Left renal pelvis (tissue), 4 donors: ENCODE measurements at regions not wholly inside any gene's neighbourhood (a gene's known extent, or its start where the extent isn't known, plus 50 kb on each side); places are given as distances from the start of the nearest gene placed in this dataset.

Experiments
- DNase-seq, 4 donors: peaks; one replicate each; pipeline ENCODE4 v3.0.0-alpha.2; 2013; ENCODE audit warnings: low read depth in 4 of 4, low spot score in 3 of 4

GRCh38 chr13:40453351-40454021, 213.0 kb downstream of the FOXO1 start:
- DNase-seq, result no peak

- no peak for DNase-seq
Measured at GRCh38 chr13:40456397-40456953, 210.0 kb downstream of the FOXO1 start.

GRCh38 chr13:40456979-40457553, 209.4 kb downstream of the FOXO1 start:
- no peak for DNase-seq

- no peak for DNase-seq
Measured at GRCh38 chr13:40457929-40458719, 208.3 kb downstream of the FOXO1 start.

GRCh38 chr13:40458720-40458990, 207.8 kb downstream of the FOXO1 start:
- DNase-seq, result no peak

- DNase-seq, result no peak
Measured at GRCh38 chr13:40460116-40460515, 206.3 kb downstream of the FOXO1 start.

- DNase-seq, result no peak
Measured at GRCh38 chr13:40464337-40465014, 202.0 kb downstream of the FOXO1 start.

GRCh38 chr13:40465015-40465390, 201.4 kb downstream of the FOXO1 start:
- DNase-seq, result no peak

- no peak for DNase-seq
Measured at GRCh38 chr13:40466272-40466671, 200.2 kb downstream of the FOXO1 start.

- DNase-seq, result no peak
Measured at GRCh38 chr13:40468227-40468838, 198.1 kb downstream of the FOXO1 start.

- DNase-seq, result no peak
Measured at GRCh38 chr13:40469581-40470310, 196.7 kb downstream of the FOXO1 start.

GRCh38 chr13:40470660-40471059, 195.8 kb downstream of the FOXO1 start:
- no peak for DNase-seq

- DNase-seq, result no peak
Measured at GRCh38 chr13:40471076-40471475, 195.4 kb downstream of the FOXO1 start.

- DNase-seq, result no peak
Measured at GRCh38 chr13:40471911-40472310, 194.5 kb downstream of the FOXO1 start.

- DNase-seq, result no peak
Measured at GRCh38 chr13:40472427-40473220, 193.8 kb downstream of the FOXO1 start.

GRCh38 chr13:40475617-40476016, 190.8 kb downstream of the FOXO1 start:
- DNase-seq, result no peak

- no peak for DNase-seq
Measured at GRCh38 chr13:40476175-40476958, 190.1 kb downstream of the FOXO1 start.
